ENCODE measurements at regions not wholly inside any gene's neighbourhood (a gene's known extent, or its start where the extent isn't known, plus 50 kb on each side); places are given as distances from the start of the nearest gene placed in this dataset.

DNA sequence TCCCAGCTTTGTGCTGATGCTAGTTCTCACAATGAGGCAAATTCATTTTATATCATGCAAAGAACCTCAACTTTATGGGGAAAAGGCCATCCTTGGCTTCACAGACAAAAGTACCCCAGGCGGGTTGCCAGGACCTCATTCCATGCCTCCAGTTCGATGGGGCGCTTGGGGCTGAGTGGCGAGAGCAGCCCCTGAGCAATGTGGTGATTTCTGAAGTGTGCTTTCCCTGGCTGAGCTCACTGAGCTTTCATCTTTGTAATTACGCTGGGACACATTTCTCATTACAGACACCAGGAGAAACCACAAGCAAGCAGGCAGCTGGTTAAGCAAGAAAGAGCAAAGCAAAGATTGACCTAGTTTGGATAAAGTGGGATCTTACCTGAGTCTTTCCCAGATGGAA, 301.5 kb upstream of the CDH4 start:
- no peak for TF ChIP-seq POLR2AphosphoS5 (IDR thresholded peaks at IDR 0.05; ENCODE audit: low read depth, low read length)
- no peak for TF ChIP-seq TAF1 (IDR thresholded peaks at IDR 0.05; ENCODE audit: borderline replicate concordance, insufficient read depth, low read length)
- TF ChIP-seq, protein P1, sequence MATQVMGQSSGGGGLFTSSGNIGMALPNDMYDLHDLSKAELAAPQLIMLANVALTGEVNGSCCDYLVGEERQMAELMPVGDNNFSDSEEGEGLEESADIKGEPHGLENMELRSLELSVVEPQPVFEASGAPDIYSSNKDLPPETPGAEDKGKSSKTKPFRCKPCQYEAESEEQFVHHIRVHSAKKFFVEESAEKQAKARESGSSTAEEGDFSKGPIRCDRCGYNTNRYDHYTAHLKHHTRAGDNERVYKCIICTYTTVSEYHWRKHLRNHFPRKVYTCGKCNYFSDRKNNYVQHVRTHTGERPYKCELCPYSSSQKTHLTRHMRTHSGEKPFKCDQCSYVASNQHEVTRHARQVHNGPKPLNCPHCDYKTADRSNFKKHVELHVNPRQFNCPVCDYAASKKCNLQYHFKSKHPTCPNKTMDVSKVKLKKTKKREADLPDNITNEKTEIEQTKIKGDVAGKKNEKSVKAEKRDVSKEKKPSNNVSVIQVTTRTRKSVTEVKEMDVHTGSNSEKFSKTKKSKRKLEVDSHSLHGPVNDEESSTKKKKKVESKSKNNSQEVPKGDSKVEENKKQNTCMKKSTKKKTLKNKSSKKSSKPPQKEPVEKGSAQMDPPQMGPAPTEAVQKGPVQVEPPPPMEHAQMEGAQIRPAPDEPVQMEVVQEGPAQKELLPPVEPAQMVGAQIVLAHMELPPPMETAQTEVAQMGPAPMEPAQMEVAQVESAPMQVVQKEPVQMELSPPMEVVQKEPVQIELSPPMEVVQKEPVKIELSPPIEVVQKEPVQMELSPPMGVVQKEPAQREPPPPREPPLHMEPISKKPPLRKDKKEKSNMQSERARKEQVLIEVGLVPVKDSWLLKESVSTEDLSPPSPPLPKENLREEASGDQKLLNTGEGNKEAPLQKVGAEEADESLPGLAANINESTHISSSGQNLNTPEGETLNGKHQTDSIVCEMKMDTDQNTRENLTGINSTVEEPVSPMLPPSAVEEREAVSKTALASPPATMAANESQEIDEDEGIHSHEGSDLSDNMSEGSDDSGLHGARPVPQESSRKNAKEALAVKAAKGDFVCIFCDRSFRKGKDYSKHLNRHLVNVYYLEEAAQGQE (IDR thresholded peaks at IDR 0.05; ENCODE audit: insufficient read depth in 1 of 2, low read depth in 2 of 2, low read length in 2 of 2), result no peak
- TF ChIP-seq SIN3A (IDR thresholded peaks at IDR 0.05; ENCODE audit: borderline replicate concordance, insufficient read depth, low read length), result no peak

Data from PFSK-1 (cell line).